Transverse colon (tissue), 4 donors: ENCODE measurements at regions not wholly inside any gene's neighbourhood (a gene's known extent, or its start where the extent isn't known, plus 50 kb on each side); places are given as distances from the start of the nearest gene placed in this dataset.

Experiments
- DNase-seq: peaks from one replicate; pipeline ENCODE4 v3.0.0-alpha.2; 2019
- H3K27ac ChIP-seq, 4 donors: fragments of 200-600 bp; sonication (generic); 2 replicates each; pipeline ENCODE4 v1.5.1; 2016 to 2018; ENCODE audit warnings: inconsistent platforms in 4 of 4
- H3K27me3 ChIP-seq: fragments of 200-600 bp; sonication (generic); 2 replicates; pipeline ENCODE4 v1.5.1; 2017; ENCODE audit warnings: inconsistent platforms
- H3K36me3 ChIP-seq, 4 donors: fragments of 200-600 bp; sonication (generic); 2 replicates each; pipeline ENCODE4 v1.5.1; 2017 to 2019; ENCODE audit warnings: inconsistent platforms in 4 of 4
- H3K4me1 ChIP-seq, 4 donors: fragments of 200-600 bp; sonication (generic); 2 replicates each; pipeline ENCODE4 v1.5.1; 2017 to 2020; ENCODE audit warnings: inconsistent platforms in 4 of 4
- H3K4me3 ChIP-seq, 4 donors: fragments of 200-600 bp; sonication (generic); 1 replicate in 1 of 4; 2 replicates in 3 of 4; pipeline versions ENCODE4 v1.5.1 to v1.6.1; 2017 to 2019; ENCODE audit warnings: inconsistent platforms in 4 of 4
- H3K9me3 ChIP-seq, 2 donors: fragments of 200-600 bp; sonication (generic); 2 replicates each; pipeline ENCODE4 v1.5.1; 2017 to 2019; ENCODE audit warnings: inconsistent platforms in 2 of 2
- CTCF ChIP-seq, 5 experiments: fragments of 200-600 bp in 3 of 5; fragments of 450-650 bp in 2 of 5; sonication (generic) in 3 of 5; IDR thresholded peaks; 1 replicate in 2 of 5; 2 replicates in 3 of 5; pipeline ENCODE4 v1.5.1; 2016 to 2017; ENCODE audit warnings: antibody characterized with exemption in 5 of 5, inconsistent platforms in 3 of 5, mild to moderate bottlenecking in 2 of 5, moderate library complexity in 1 of 5
- EP300 ChIP-seq: sonication (generic); formaldehyde crosslinking; IDR thresholded peaks from one replicate; pipeline ENCODE4 v1.6.1; 2017; ENCODE audit warnings: antibody characterized with exemption, low read depth
- POLR2A ChIP-seq: fragments of 450-650 bp; IDR thresholded peaks from one replicate; pipeline ENCODE4 v1.6.1; 2016; ENCODE audit warnings: antibody characterized with exemption, mild to moderate bottlenecking, moderate library complexity
- POLR2AphosphoS5 ChIP-seq, 3 donors: sonication (generic); formaldehyde crosslinking; IDR thresholded peaks; one replicate each; pipeline ENCODE4 v1.6.1; 2016; ENCODE audit warnings: antibody characterized with exemption in 3 of 3
- WGBS, 2 donors: methylation state at CpG; one replicate each; pipeline ENCODE4 v1.1.5; 2018; ENCODE audit warnings: low coverage in 1 of 2; 5-methylcytosine and 5-hydroxymethylcytosine counted together
- in situ Hi-C, 4 donors: fragments of 200-750 bp; cut with MboI; loops; one replicate each; pipeline versions ENCODE4 v1.15.0 to v1.15.1; 2017; ENCODE audit warnings: low sequenced_read_pairs in 3 of 4, low pct_ligation_motif_present in 1 of 4, low pct_unique_long_range_greater_than_20kb in 1 of 4
- intact Hi-C: fragments of 100-400 bp; cut with DNase I; formaldehyde crosslinking; loops from one replicate; pipeline ENCODE4 v1.15.1; 2023; ENCODE audit warnings: low total_unique reads

GRCh38 chr2:163191372-163191771, 352.8 kb upstream of the KCNH7 start:
- no peak for TF ChIP-seq POLR2A
- TF ChIP-seq CTCF (IDR thresholded peaks at IDR 0.05): peak in 4 of 5 experiments; percentile 23 to 40 (median 32)
- TF ChIP-seq EP300: no peak
- no peak for TF ChIP-seq POLR2AphosphoS5 (IDR thresholded peaks at IDR 0.05)
- in situ Hi-C loops (loop anchor here (25.0 kb wide), 1 partner anchor 1296 kb away; no protein-coding TSS in a partner anchor), intact Hi-C loops (no loop called here)
- Histone ChIP-seq H3K36me3 (no peaks in the 10 kb centered on the region), H3K9me3 (no peaks in the 10 kb centered on the region), H3K4me1 (no peaks in the 10 kb centered on the region), H3K27ac (no peak overlapping the region), H3K27me3 (no peaks in the 10 kb centered on the region), H3K4me3 (no peak overlapping the region)
- DNase-seq: no peak

GRCh38 chr2:163187995-163188655, 349.6 kb upstream of the KCNH7 start:
- Histone ChIP-seq H3K9me3 (no peaks in the 10 kb centered on the region), H3K27me3 (no peaks in the 10 kb centered on the region), H3K4me3 (no peak overlapping the region), H3K27ac (no peak overlapping the region), H3K36me3 (no peaks in the 10 kb centered on the region), H3K4me1 (no peaks in the 10 kb centered on the region)
- no peak for DNase-seq
- TF ChIP-seq EP300 (no peak), POLR2A (no peak), CTCF (IDR thresholded peaks at IDR 0.05) (no peak), POLR2AphosphoS5 (IDR thresholded peaks at IDR 0.05) (no peak)
- intact Hi-C loops: no loop called here
- WGBS, 2 donors: 77 to 82% methylated on average over 7 of the region's 7 CpGs
- in situ Hi-C loops: loop anchor here (25.0 kb wide), 1 partner anchor 1299 kb away; no protein-coding TSS in a partner anchor

GRCh38 chr2:163187119-163187518, 348.6 kb upstream of the KCNH7 start:
- DNase-seq: no peak
- no peak overlapping the region for H3K27ac ChIP-seq
- 69 to 77% methylated on average over 2 of the region's 2 CpGs for WGBS, 2 donors
- intact Hi-C loops: no loop called here
- no peak for TF ChIP-seq POLR2A
- no peak for TF ChIP-seq CTCF (IDR thresholded peaks at IDR 0.05)
- TF ChIP-seq EP300: no peak
- TF ChIP-seq POLR2AphosphoS5 (IDR thresholded peaks at IDR 0.05): no peak
- H3K4me1 ChIP-seq: no peaks in the 10 kb centered on the region
- no peaks in the 10 kb centered on the region for H3K9me3 ChIP-seq
- H3K27me3 ChIP-seq: no peaks in the 10 kb centered on the region
- no peaks in the 10 kb centered on the region for H3K36me3 ChIP-seq
- in situ Hi-C loops: loop anchor here (25.0 kb wide), 1 partner anchor 1300 kb away; no protein-coding TSS in a partner anchor
- H3K4me3 ChIP-seq: no peak overlapping the region

GRCh38 chr2:163185160-163185559, 346.6 kb upstream of the KCNH7 start:
- no peaks in the 10 kb centered on the region for H3K36me3 ChIP-seq
- no peaks in the 10 kb centered on the region for H3K27me3 ChIP-seq
- intact Hi-C loops: no loop called here
- in situ Hi-C loops: loop anchor here (25.0 kb wide), 1 partner anchor 1302 kb away; no protein-coding TSS in a partner anchor
- TF ChIP-seq POLR2A: no peak
- no peak for TF ChIP-seq EP300
- no peak for TF ChIP-seq CTCF (IDR thresholded peaks at IDR 0.05)
- no peak for TF ChIP-seq POLR2AphosphoS5 (IDR thresholded peaks at IDR 0.05)
- H3K27ac ChIP-seq: no peak overlapping the region
- DNase-seq: no peak
- H3K4me1 ChIP-seq: no peaks in the 10 kb centered on the region
- no peaks in the 10 kb centered on the region for H3K9me3 ChIP-seq
- WGBS, 2 donors: 76 to 80% methylated on average over 2 of the region's 2 CpGs
- H3K4me3 ChIP-seq: no peak overlapping the region
